Smooth muscle cell (in vitro differentiated cells): ENCODE measurements at regions not wholly inside any gene's neighbourhood (a gene's known extent, or its start where the extent isn't known, plus 50 kb on each side); places are given as distances from the start of the nearest gene placed in this dataset.

Experiments
- DNase-seq: peaks from one replicate; lab custom pipeline; 2025; ENCODE audit not compliant: unreplicated experiment; lab: John Stamatoyannopoulos, UW
- H2AFZ ChIP-seq: fragments of 200-600 bp; sonication (generic); 2 replicates; pipeline ENCODE4 v1.6.0; 2016; ENCODE audit warnings: antibody characterized with exemption, low read depth, mild to moderate bottlenecking
- H3F3A ChIP-seq: fragments of 200-600 bp; sonication (generic); 2 replicates; pipeline ENCODE4 v1.6.0; 2017; ENCODE audit warnings: antibody characterized with exemption, low read depth
- H3K27ac ChIP-seq: fragments of 200-600 bp; sonication (generic); 2 replicates; pipeline ENCODE4 v1.5.1; 2016; ENCODE audit warnings: low read depth, mild to moderate bottlenecking
- H3K27me3 ChIP-seq: fragments of 200-600 bp; sonication (generic); 2 replicates; pipeline ENCODE4 v1.6.1; 2016; ENCODE audit warnings: low read depth, mild to moderate bottlenecking
- H3K36me3 ChIP-seq: fragments of 200-600 bp; sonication (generic); 2 replicates; pipeline ENCODE4 v1.5.1; 2016; ENCODE audit warnings: low read depth
- H3K4me1 ChIP-seq: fragments of 200-600 bp; sonication (generic); 2 replicates; pipeline ENCODE4 v1.5.1; 2016; ENCODE audit warnings: low read depth
- H3K4me2 ChIP-seq: fragments of 200-600 bp; sonication (generic); 2 replicates; pipeline ENCODE4 v1.6.0; 2016; ENCODE audit warnings: mild to moderate bottlenecking
- H3K4me3 ChIP-seq: fragments of 200-600 bp; sonication (generic); 2 replicates; pipeline ENCODE4 v1.5.1; 2016; ENCODE audit warnings: mild to moderate bottlenecking
- H3K79me2 ChIP-seq: fragments of 200-600 bp; sonication (generic); 2 replicates; pipeline ENCODE4 v1.6.0; 2016; ENCODE audit warnings: low read depth, mild to moderate bottlenecking
- H3K9ac ChIP-seq: fragments of 200-600 bp; sonication (generic); 2 replicates; pipeline ENCODE4 v1.6.0; 2016; ENCODE audit warnings: low read depth
- H3K9me3 ChIP-seq: fragments of 200-600 bp; sonication (generic); replicated peaks from 2 replicates; pipeline ENCODE4 v1.5.1; 2016; ENCODE audit warnings: low read depth
- H4K20me1 ChIP-seq: fragments of 200-600 bp; sonication (generic); 2 replicates; pipeline ENCODE4 v1.6.0; 2016; ENCODE audit warnings: low read depth
- CTCF ChIP-seq: fragments of 200-600 bp; sonication (generic); IDR thresholded peaks from 2 replicates; pipeline ENCODE4 v1.5.1; 2017; ENCODE audit warnings: borderline replicate concordance, mild to moderate bottlenecking, antibody characterized with exemption; ENCODE audit not compliant: insufficient read depth, poor library complexity, severe bottlenecking
- WGBS: methylation state at CpG from one replicate; pipeline ENCODE4 v1.1.7; 2016; ENCODE audit warnings: low lambda C conversion rate; 5-methylcytosine and 5-hydroxymethylcytosine counted together

- Histone ChIP-seq H3K9ac (no peak overlapping the region), H3K4me3 (no peak overlapping the region), H3K27ac (no peak overlapping the region), H2AFZ (no peak overlapping the region), H3K4me1 (no peaks in the 10 kb centered on the region), H3K36me3 (no peaks in the 10 kb centered on the region), H3K79me2 (no peaks in the 10 kb centered on the region), H3K9me3 (no peaks in the 10 kb centered on the region), H3K27me3 (no peaks in the 10 kb centered on the region), H4K20me1 (no peaks in the 10 kb centered on the region), H3F3A (no peaks in the 10 kb centered on the region), H3K4me2 (no peak overlapping the region)
- TF ChIP-seq CTCF, result no peak
- DNase-seq, result no peak
- 81% methylated on average over 6 of the region's 6 CpGs for WGBS
Measured at GRCh38 chr1:5568321-5568720, 423.9 kb downstream of the NPHP4 start.

GRCh38 chr1:5567839-5568238 lies 424.4 kb downstream of the NPHP4 start:
- Histone ChIP-seq H3K9me3 (no peaks in the 10 kb centered on the region), H3K9ac (no peak overlapping the region)

GRCh38 chr1:5566924-5567323 lies 425.3 kb downstream of the NPHP4 start:
- 74% methylated on average over 4 of the region's 4 CpGs for WGBS
- Histone ChIP-seq H3K4me2 (no peak overlapping the region), H2AFZ (no peak overlapping the region), H4K20me1 (no peaks in the 10 kb centered on the region), H3K9ac (no peak overlapping the region), H3K79me2 (no peaks in the 10 kb centered on the region), H3K4me1 (no peaks in the 10 kb centered on the region), H3K36me3 (no peaks in the 10 kb centered on the region), H3K9me3 (no peaks in the 10 kb centered on the region), H3F3A (no peaks in the 10 kb centered on the region), H3K27ac (no peak overlapping the region), H3K27me3 (no peaks in the 10 kb centered on the region), H3K4me3 (no peak overlapping the region)
- DNase-seq, result no peak
- TF ChIP-seq CTCF, result no peak

More at GRCh38 chr1:5567839-5568238, 424.4 kb downstream of the NPHP4 start:
- DNase-seq, result no peak
- Histone ChIP-seq H3F3A (no peaks in the 10 kb centered on the region), H3K27ac (no peak overlapping the region), H3K4me2 (no peak overlapping the region), H4K20me1 (no peaks in the 10 kb centered on the region), H3K36me3 (no peaks in the 10 kb centered on the region), H3K4me1 (no peaks in the 10 kb centered on the region), H3K79me2 (no peaks in the 10 kb centered on the region), H2AFZ (no peak overlapping the region), H3K4me3 (no peak overlapping the region), H3K27me3 (no peaks in the 10 kb centered on the region)
- no peak for TF ChIP-seq CTCF
- 73% methylated on average over 3 of the region's 3 CpGs for WGBS

GRCh38 chr1:5565281-5566125 lies 426.7 kb downstream of the NPHP4 start:
- H3F3A ChIP-seq, result no peaks in the 10 kb centered on the region
- no peak overlapping the region for H3K9ac ChIP-seq
- WGBS, result 76% methylated on average over 19 of the region's 19 CpGs
- no peak overlapping the region for H3K4me2 ChIP-seq
- no peaks in the 10 kb centered on the region for H3K27me3 ChIP-seq
- no peaks in the 10 kb centered on the region for H3K9me3 ChIP-seq
- TF ChIP-seq CTCF, result no peak
- H3K36me3 ChIP-seq, result no peaks in the 10 kb centered on the region
- no peak overlapping the region for H2AFZ ChIP-seq
- H3K4me1 ChIP-seq, result no peaks in the 10 kb centered on the region
- H3K79me2 ChIP-seq, result no peaks in the 10 kb centered on the region
- no peaks in the 10 kb centered on the region for H4K20me1 ChIP-seq
- DNase-seq, result no peak
- no peak overlapping the region for H3K27ac ChIP-seq
- no peak overlapping the region for H3K4me3 ChIP-seq
